ENCODE measurements at regions not wholly inside any gene's neighbourhood (a gene's known extent, or its start where the extent isn't known, plus 50 kb on each side); places are given as distances from the start of the nearest gene placed in this dataset.

GRCh38 chr9:89670114-89670513, 65.3 kb downstream of the GADD45G start:
- Mint-ChIP-seq H3K27me3 (ENCODE audit: unreplicated experiment) (peaks cover 6% of the 10 kb centered on the region), H3K4me1 (ENCODE audit: unreplicated experiment) (peaks cover 3% of the 10 kb centered on the region), H3K9me3 (ENCODE audit: unreplicated experiment) (no peaks in the 10 kb centered on the region), H3K36me3 (ENCODE audit: low read depth, unreplicated experiment) (peaks cover 3% of the 10 kb centered on the region), H3K27ac (ENCODE audit: unreplicated experiment) (no peak overlapping the region), H3K4me3 (ENCODE audit: unreplicated experiment) (no peak overlapping the region)
- no peak for DNase-seq (ENCODE audit: low spot score)
- TF ChIP-seq CTCF (IDR thresholded peaks at IDR 0.05; ENCODE audit: unreplicated experiment) = no peak

DNA sequence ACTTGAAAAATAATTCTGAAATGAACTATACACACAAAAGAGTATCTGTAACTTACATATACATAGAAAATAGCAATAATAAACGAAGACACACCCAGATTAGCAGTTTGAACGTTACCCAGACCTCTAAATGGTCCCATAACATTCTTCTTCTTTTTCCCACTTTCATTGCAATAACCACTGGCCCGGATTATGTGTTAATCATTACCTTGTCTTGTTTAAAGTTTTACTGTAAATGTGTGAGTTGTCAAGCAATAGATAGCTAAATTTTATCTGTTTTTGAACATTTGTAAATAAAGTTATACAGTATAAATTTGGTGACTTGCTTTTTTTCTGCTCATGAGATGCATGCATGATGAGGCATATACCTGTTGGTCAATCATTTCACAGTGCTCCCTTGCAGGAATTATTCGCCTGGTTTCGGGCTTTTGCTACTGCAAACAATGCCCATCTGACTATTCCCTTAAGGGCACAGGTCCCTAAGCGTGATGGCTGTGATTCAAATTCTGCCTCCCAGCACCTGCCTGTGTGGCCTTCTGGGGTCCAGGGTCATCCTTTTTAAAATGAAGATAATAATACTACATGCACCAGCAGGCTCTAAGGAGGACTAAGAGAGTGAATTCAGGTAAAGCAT, 66.1 kb downstream of the GADD45G start:
- Mint-ChIP-seq H3K9me3 (ENCODE audit: unreplicated experiment) (no peaks in the 10 kb centered on the region), H3K4me3 (ENCODE audit: unreplicated experiment) (no peak overlapping the region), H3K27ac (ENCODE audit: unreplicated experiment) (no peak overlapping the region), H3K4me1 (ENCODE audit: unreplicated experiment) (peaks cover 3% of the 10 kb centered on the region), H3K36me3 (ENCODE audit: low read depth, unreplicated experiment) (peaks cover 3% of the 10 kb centered on the region), H3K27me3 (ENCODE audit: unreplicated experiment) (peaks cover 6% of the 10 kb centered on the region)
- no peak for DNase-seq (ENCODE audit: low spot score)
- no peak for TF ChIP-seq CTCF (IDR thresholded peaks at IDR 0.05; ENCODE audit: unreplicated experiment)

DNA sequence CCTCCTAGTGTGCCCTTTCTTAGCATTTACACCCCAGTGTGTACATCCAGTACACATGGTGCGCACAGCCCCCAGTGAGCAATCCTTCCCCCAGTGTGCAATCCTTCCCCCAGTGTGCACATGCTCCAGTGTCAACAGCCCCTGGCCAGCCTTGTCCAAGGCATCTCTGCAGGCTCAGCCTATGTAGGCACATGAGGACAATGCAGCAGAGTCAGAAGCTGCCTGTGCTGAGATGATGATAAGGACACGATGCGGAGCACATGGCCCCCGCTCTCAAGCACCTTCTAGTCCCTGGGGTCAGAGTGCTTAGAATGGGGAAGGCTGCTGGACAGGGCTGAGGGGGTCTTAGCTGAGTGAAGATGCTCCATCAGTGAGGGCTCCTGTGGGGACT, 69.8 kb downstream of the GADD45G start:
- peaks cover 7% of the 10 kb centered on the region for H3K4me1 Mint-ChIP-seq (ENCODE audit: unreplicated experiment)
- no peak for TF ChIP-seq CTCF (IDR thresholded peaks at IDR 0.05; ENCODE audit: unreplicated experiment)
- no peaks in the 10 kb centered on the region for H3K9me3 Mint-ChIP-seq (ENCODE audit: unreplicated experiment)
- DNase-seq (ENCODE audit: low spot score) = no peak
- peaks cover 3% of the 10 kb centered on the region for H3K27me3 Mint-ChIP-seq (ENCODE audit: unreplicated experiment)
- no peak overlapping the region for H3K4me3 Mint-ChIP-seq (ENCODE audit: unreplicated experiment)
- peaks cover 3% of the 10 kb centered on the region for H3K36me3 Mint-ChIP-seq (ENCODE audit: low read depth, unreplicated experiment)
- H3K27ac Mint-ChIP-seq (ENCODE audit: unreplicated experiment) = no peak overlapping the region

DNA sequence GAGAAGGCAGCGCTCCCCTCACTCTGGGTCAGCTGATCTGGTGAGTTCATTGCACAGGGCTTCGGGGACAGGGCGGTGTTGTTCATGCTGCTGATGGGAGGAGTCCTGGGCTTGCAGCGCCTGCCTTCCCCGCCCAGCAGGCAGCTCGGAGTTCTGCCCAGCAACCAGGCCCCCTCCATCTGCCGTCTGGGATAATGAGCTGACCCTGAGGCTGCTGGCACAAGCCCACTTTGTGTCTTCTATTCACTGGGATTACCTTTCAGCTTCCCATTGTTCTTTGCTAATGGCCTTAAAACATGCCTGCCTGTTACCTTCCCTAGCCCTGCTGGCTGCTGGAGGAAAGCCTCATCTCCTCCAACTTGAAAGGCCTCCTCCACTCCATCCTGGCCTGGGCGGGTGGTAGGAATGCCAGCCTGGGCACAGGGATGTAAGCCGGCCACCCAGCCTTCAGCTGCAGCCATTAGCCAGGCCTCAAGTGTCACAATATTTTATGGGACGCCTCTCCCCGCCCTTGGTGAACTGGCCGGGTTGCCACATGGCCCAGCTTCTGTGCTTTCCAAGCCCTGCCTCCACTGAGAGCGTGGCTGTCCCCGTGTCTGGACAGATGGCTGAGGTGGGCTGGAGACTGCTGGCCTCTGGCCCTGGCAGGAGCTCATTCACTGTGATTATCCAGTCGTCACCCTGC, 70.4 kb downstream of the GADD45G start:
- Mint-ChIP-seq H3K36me3 (ENCODE audit: low read depth, unreplicated experiment) (peaks cover 3% of the 10 kb centered on the region), H3K27me3 (ENCODE audit: unreplicated experiment) (peaks cover 3% of the 10 kb centered on the region), H3K27ac (ENCODE audit: unreplicated experiment) (no peak overlapping the region), H3K4me3 (ENCODE audit: unreplicated experiment) (no peak overlapping the region), H3K9me3 (ENCODE audit: unreplicated experiment) (no peaks in the 10 kb centered on the region), H3K4me1 (ENCODE audit: unreplicated experiment) (peaks cover 7% of the 10 kb centered on the region)
- no peak for DNase-seq (ENCODE audit: low spot score)
- no peak for TF ChIP-seq CTCF (IDR thresholded peaks at IDR 0.05; ENCODE audit: unreplicated experiment)

GRCh38 chr9:89676281-89676680, 71.5 kb downstream of the GADD45G start:
- no peaks in the 10 kb centered on the region for H3K9me3 Mint-ChIP-seq (ENCODE audit: unreplicated experiment)
- peaks cover 3% of the 10 kb centered on the region for H3K27me3 Mint-ChIP-seq (ENCODE audit: unreplicated experiment)
- H3K27ac Mint-ChIP-seq (ENCODE audit: unreplicated experiment) = no peak overlapping the region
- H3K4me1 Mint-ChIP-seq (ENCODE audit: unreplicated experiment) = peaks cover 7% of the 10 kb centered on the region
- no peak for DNase-seq (ENCODE audit: low spot score)
- H3K4me3 Mint-ChIP-seq (ENCODE audit: unreplicated experiment) = no peak overlapping the region
- TF ChIP-seq CTCF (IDR thresholded peaks at IDR 0.05; ENCODE audit: unreplicated experiment) = no peak
- H3K36me3 Mint-ChIP-seq (ENCODE audit: low read depth, unreplicated experiment) = peaks cover 2% of the 10 kb centered on the region

All from endothelial cell (in vitro differentiated cells).